NCI-H187 (cell line): ENCODE measurements at regions not wholly inside any gene's neighbourhood (a gene's known extent, or its start where the extent isn't known, plus 50 kb on each side); places are given as distances from the start of the nearest gene placed in this dataset.

Source experiments
- DNase-seq, 2 experiments: peaks; one replicate each; lab custom pipeline; 2025; lab: John Stamatoyannopoulos, UW

GRCh38 chr4:129350834-129351721 is 255.1 kb downstream of the C4orf33 start:
- DNase-seq = no peak

DNA sequence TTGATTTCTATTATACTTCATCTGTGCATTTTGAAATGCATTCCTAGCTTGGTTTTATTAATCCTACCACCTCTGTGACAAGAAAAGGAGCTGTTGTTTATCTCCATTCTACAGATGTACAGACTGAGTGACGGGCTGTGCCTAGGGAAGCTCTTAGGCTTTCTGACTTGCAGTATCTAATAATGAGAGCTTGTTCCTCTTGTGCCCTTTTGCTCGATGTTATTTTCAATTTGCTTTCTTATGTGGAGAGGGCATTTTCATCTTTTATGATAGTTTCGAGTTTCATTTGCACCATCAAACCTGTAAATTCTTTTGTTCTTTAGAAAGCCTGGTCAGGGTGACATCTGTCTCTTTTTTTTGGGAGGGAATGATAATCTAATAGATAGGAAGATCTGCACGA is 256.5 kb downstream of the C4orf33 start:
- no peak for DNase-seq

DNA sequence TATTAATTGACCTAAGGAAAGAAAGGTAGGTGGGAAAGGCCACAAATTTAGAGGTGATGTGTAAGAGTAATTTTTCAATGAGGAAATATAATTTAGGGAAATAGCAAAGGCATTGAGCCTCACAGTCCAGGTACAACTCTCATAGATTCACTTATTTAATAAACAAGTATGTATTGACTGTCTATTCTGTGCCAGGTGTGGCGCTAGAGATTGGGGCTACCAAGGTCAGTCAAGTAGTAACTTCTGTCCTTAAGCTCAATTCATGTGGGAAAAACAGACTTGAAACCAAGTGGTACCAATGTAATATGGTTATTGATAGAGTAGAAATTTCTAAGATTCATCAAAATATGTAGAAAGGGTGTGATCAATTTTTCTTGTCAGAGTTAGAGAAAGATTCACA is 257.5 kb downstream of the C4orf33 start:
- no peak for DNase-seq

DNA sequence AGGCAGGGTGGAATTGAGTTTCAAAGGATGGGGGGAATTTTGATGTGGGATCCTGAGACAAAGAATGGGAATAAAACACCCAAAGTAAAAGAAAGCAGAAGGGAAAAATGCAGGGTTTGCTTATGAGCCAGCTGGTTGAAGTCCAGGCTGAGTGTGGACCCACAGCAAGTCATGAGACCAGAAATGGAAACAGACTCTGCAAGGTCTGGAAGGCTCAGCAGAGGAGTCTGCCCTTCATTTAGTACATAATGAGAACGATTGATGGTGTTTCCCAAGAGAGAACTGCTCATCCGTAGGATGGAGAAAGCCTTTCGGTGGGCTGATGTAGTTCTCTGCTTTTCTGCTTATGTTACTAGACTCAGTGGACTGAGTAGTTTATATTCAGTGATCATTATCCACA is 259.1 kb downstream of the C4orf33 start:
- DNase-seq = no peak

DNA sequence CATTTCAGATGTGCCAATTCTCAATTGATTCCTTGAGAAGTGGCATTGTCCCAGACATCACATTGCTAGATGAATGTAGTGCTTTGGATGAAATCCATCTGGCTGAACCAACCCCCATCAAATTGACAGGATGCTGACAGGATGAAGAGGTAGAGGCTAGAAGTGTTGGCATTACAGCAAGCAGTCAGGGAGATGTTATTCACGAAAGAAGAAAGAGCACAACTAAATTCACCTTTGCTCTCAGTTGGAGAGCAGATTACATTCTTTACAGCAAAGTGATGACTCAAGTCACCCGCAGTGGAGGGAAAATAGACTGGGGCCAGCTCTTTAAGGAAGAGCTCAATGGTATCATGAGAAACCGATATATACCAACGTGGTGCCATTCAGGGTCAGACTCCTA is 259.6 kb downstream of the C4orf33 start:
- DNase-seq = no peak

- DNase-seq = no peak
Measured at GRCh38 chr4:129358571-129358970, 262.6 kb downstream of the C4orf33 start.

DNA sequence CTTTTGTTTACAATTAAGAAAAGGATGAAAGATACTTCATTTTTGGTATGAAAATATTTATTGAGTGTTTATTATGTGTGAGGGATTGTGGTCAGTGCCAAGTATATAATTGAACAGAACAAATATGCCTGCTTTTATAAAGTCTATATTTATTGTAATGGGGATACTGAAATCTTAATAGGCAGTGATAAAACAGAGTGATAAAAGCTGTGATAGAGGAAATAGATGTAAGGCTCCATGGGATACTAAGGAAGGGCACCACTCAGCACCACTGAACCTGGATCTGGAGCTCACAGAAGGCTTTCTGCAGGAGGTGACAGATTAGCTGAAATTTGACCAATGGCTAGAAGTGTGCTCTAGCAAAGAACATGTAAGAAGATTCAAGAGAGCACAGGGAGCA is 263.5 kb downstream of the C4orf33 start:
- DNase-seq = no peak

- peak; percentile 24 to 44 for DNase-seq
Measured at GRCh38 chr4:129362691-129363274, 266.8 kb downstream of the C4orf33 start.

GRCh38 chr4:129364747-129365452 is 268.9 kb downstream of the C4orf33 start:
- no peak for DNase-seq

- DNase-seq = no peak
Measured at GRCh38 chr4:129369361-129370010, 273.5 kb downstream of the C4orf33 start.

DNA sequence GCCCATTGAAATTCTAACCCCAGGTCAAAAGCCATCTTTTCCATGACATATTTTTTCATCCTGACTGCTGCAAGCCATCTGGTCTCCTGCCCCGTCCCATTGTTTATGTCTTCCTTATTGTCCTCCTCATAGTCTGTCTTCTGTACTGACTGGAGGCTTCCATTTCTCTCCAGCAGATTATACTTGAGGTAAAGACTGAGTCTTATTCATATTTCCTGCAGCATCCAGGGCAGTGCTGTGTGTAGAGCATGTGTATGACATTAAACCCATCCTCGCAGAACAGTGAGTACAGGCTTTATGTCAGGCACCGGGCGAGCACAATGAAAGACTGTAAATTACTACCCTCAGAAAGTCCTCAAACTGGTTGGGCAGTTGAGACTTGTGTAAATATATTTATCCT is 275.1 kb downstream of the C4orf33 start:
- no peak for DNase-seq

- no peak for DNase-seq
Measured at GRCh38 chr4:129371926-129372325, 276.0 kb downstream of the C4orf33 start.

GRCh38 chr4:129377131-129377845 is 281.3 kb downstream of the C4orf33 start:
- no peak for DNase-seq

GRCh38 chr4:129378364-129378763 is 282.4 kb downstream of the C4orf33 start:
- peak; percentile 72 to 89 for DNase-seq

DNA sequence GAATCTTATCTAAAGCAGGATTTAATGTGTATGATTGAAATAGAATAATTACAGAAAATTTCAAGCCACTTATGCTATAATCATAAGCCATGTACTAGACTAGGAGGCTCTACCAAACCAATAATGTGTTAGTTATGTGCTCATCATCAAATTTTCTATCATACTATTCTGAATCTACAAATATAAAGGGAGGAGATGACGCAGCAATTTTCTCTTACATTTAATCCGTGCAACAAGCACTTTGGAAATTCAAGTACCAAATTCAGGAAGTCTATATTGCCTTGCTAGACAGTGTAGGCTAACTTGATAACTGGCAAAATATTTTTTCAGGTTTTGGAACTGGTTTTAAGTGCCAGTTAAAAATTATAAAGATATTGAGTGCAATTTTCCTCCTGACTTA is 283.5 kb downstream of the C4orf33 start:
- no peak for DNase-seq

- DNase-seq = no peak
Measured at GRCh38 chr4:129384974-129385373, 289.0 kb downstream of the C4orf33 start.

GRCh38 chr4:129387666-129388065 is 291.7 kb downstream of the C4orf33 start:
- DNase-seq = no peak

GRCh38 chr4:129393976-129394375 is 298.0 kb downstream of the C4orf33 start:
- DNase-seq = no peak

DNA sequence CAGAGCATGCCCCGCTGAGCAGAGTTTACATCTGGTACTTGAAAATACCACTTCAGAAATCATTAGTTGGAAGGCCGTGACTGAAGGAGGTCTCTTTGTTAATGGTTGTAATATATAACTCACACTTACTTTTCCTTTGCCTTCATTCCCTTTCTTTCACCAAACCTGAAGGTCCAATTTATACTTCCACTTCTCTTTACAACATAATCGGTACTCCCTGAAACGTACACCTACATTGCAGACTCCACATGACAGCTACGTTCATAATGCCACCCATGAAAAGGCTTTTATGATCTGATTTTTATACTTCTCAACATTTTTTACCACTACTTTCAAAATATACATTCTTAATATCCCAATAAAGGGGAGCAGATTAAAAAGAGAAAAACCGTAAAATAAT is 298.7 kb downstream of the C4orf33 start:
- DNase-seq = peak; percentile 67 to 68

DNA sequence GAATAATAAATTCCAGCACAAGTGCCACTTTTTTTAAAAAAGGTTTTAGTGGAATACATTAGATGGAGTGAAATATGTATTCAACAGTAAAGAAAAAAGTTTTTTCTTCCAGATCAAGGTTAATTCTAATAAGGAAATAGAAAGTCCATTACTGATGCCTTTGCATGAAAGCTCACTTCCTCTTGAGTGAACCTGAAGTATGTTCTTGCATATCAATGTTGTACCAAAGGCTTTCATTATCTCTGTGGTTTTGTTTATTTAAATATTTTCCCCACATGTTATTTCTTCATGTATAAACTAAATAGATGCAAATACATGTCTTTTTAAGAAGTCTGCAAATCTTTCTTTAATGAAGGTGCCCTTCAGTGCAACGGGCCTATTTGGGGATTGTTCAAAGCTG is 307.9 kb downstream of the C4orf33 start:
- DNase-seq = no peak

GRCh38 chr4:129410115-129410514 is 314.2 kb downstream of the C4orf33 start:
- no peak for DNase-seq

DNA sequence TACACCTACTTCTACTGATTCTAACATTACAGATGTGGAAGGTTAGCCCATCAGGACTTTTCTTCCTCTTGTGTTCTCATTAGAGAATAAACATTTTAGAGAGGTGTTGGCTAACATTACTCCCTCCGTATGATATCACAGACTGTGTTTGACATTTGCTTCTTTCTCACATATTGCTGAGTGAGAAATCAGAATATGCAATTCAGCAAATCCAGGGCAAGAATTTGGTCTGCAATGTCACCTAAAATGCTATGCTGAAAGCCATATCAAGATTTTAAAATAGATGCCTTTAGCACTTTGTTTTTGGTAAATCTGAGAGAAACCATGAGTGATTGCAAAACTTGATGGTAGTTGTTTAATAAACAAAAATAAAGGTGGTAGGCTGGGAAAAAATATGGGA is 319.1 kb downstream of the C4orf33 start:
- DNase-seq = no peak
